Ishikawa (cell line): ENCODE measurements at regions not wholly inside any gene's neighbourhood (a gene's known extent, or its start where the extent isn't known, plus 50 kb on each side); places are given as distances from the start of the nearest gene placed in this dataset.

ENCODE experiments used
- CEBPB ChIP-seq: IDR thresholded peaks from 2 replicates; pipeline ENCODE4 v1.6.1; 2012
- CREB1 ChIP-seq: IDR thresholded peaks from 2 replicates; pipeline ENCODE4 v1.6.1; 2012; ENCODE audit warnings: low read depth
- EP300 ChIP-seq: IDR thresholded peaks from 2 replicates; pipeline ENCODE4 v1.6.1; 2012; ENCODE audit warnings: borderline replicate concordance
- FOXM1 ChIP-seq: IDR thresholded peaks from 2 replicates; pipeline ENCODE4 v1.6.1; 2012; ENCODE audit warnings: low read depth, borderline replicate concordance
- NFIC ChIP-seq: IDR thresholded peaks from 2 replicates; pipeline ENCODE4 v1.6.1; 2012
- RAD21 ChIP-seq: IDR thresholded peaks from 2 replicates; pipeline ENCODE4 v1.6.1; 2012; ENCODE audit warnings: low read depth
- REST ChIP-seq: IDR thresholded peaks from 2 replicates; pipeline ENCODE4 v1.6.1; 2012; ENCODE audit warnings: low read depth, mild to moderate bottlenecking
- TAF1 ChIP-seq: IDR thresholded peaks from 2 replicates; pipeline ENCODE4 v1.6.1; 2012; ENCODE audit warnings: low read depth, mild to moderate bottlenecking
- TCF12 ChIP-seq: IDR thresholded peaks from 2 replicates; pipeline ENCODE4 v1.6.1; 2012; ENCODE audit warnings: low read depth
- TEAD4 ChIP-seq: IDR thresholded peaks from 2 replicates; pipeline ENCODE4 v1.6.1; 2012

GRCh38 chr9:80789831-80790230 lies 899.5 kb downstream of the TLE1 start:
- TF ChIP-seq CEBPB (no peak), EP300 (no peak), TCF12 (no peak), REST (no peak), TAF1 (no peak), TEAD4 (no peak), CREB1 (no peak), RAD21 (no peak), NFIC (no peak), FOXM1 (no peak)
